ENCODE measurements at regions not wholly inside any gene's neighbourhood (a gene's known extent, or its start where the extent isn't known, plus 50 kb on each side); places are given as distances from the start of the nearest gene placed in this dataset.
"Not testable (repeated sequence)": the region's sequence is repeated elsewhere in the genome, so short reads cannot be mapped to it uniquely, and the experiment has no call there.

DNA sequence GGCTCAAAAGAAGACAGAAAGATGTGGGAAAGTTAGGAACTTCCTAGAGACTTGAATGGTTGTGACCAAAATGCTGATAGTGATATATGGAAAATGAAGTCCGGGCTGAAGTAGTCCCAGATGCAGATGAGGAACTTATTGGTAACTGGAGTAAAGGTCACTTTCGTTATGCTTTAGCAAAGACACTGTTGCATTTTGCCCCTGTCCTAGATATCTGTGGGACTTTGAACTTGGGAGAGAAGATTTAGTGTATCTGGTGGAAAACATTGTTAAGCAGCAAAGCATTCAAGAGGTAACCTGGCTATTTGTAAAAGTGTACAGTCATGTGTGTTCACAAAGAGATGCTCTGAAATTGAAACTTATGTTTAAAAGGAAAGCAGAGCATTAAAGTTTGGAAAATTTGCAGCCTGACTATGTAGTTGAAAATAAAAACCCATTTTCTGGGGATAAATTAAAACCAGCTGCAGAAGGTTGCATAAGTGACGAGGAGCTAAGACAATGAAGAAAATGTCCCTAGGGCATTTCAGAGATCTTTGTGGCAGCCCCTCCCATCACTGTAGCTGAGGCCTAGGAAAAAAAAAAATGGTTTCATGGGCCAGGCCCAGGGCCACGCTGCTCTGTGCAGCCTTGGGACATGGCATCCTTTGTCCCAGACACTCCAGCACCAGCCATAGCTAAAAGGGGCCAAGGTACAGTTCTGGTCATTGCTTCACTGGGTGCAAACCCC lies 1692.2 kb downstream of the HACE1 start:
- no peak for DNase-seq

- DNase-seq, result no peak
These were observed 1704.7 kb downstream of the HACE1 start for GRCh38 chr6:103154779-103155572.

DNA sequence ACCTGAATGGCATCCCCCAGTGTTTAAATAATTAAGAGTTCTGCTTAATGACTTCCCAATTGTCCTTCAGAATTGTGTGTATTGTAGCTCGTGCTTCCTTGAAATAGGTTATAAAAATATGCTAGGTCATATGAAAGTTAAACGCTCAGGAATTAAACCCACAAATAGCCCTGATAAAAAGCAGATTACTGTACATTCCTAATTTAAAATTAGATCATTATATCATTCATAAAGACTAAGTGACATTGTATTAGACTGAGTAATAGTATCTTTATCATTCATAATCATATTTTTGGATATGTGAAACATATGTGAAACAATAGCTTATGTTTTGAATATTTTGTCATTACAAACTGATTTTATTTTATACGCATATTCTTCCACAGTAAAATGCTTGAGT lies 1706.7 kb downstream of the HACE1 start:
- no peak for DNase-seq

DNA sequence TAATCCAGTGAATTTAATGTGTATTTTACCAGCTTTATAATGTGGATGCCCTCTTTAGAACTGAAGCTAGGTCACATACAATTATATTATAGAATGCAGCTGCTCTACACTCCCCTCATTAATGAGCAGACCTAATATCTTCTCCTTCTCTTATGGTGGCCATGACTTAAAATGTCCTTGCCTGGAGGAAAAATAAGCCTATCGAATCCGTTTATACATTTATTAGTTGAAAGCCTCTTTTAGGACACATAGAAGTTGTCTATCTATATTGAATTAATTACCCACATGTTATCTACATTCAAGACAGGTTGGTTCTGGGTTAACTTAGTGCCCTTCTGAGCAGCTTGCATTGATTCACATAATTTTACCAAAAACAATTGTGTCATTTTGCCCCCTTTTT lies 1716.8 kb downstream of the HACE1 start:
- no peak for DNase-seq

DNA sequence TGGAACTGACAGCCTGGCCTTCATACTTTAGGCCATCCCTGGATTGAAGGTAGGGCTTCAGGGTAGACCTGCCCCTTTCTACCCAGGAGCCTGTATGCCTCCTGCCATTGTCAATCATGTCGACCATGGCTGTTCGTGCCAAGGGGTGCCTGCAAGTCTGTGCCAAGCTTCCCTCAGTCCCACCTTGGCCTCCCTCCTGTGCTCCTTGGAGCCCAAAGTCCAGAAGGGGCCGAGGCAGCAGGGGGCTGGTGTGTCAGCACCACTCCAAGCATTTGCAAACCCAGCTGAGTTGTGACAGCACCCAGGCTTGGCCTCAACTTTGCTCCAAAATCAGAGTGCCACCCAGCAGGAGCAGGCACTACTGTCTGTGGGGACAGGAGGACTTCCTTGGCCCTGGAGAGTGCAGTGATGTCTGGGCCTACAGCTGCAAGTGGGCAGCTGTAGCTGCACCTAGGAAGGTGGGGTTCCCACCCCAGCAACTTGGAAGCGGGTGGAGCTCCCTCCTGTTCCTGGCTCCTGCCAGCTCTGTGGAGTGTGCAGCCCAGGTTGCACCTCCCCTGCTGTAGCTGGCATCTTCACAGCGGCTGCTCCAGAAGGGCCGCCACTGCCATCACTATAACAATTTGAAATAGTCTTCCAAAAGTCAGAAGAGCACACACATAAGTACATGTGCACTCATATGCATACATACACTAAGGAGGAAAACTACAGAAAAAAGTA lies 1719.3 kb downstream of the HACE1 start:
- DNase-seq, result no peak

- DNase-seq, result no peak
These were observed 1720.3 kb downstream of the HACE1 start for GRCh38 chr6:103139377-103139776.

DNA sequence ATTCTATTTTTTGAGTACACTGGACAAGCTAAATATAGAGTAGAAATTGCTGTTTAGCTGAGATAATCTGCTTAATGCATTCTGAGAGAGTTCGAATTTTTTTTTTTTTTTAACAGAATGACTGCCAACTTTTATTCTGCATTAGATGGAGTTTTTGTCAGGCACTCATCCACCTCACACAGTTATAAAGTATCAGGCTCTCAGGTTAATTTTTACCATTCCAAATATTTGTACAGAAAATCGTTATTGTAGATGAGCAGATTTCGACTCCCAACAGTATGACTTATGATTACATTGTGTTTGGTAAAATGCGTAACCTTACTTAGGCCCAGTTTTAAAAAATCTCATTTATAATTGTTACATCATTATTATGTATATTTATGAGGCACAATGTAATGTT lies 1731.0 kb downstream of the GRIK2 start:
- DNase-seq, result no peak

- DNase-seq, result peak; percentile 5
These were observed 1729.5 kb downstream of the GRIK2 start for GRCh38 chr6:103122766-103123601.

- no peak for DNase-seq
These were observed 1725.5 kb downstream of the GRIK2 start for GRCh38 chr6:103119056-103119455.

DNA sequence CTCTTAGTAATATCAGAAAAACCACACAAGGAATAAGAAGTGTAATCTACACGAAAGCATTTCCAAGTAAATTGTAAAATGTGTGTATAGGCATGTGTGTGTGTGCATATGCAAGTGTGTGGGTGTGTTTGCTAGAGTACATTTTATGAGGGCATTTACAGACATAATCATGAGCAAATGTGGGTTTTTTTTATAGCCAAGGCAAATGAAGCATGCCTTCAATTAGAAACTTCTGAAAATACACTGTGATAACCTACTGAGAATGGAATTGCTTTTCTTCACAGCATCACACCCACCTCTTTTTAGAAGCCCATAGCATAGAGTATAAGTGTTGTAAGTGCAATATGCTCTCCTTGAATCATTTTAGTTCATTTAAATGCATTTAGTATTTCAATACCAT lies 1721.1 kb downstream of the GRIK2 start:
- no peak for DNase-seq

DNA sequence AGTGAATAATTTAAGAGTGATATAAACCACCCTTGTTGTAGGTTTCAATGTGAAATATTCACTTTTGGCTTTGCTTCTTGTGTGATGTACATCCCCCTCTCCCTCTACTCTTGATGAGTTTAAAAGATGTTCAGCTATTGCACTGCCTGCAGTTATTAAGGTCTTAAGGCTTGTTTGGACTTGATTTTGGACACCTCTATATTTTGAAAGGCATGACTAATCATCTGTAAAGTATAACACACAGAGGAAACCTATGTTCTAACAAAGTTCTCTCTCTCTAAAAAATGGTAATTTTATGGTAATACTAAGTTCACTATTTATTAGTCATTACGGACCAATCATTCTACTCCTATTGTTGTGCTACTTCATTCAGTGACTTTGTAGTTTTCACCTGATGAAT lies 1719.9 kb downstream of the GRIK2 start:
- no peak for DNase-seq

- no peak for DNase-seq
These were observed 1714.5 kb downstream of the GRIK2 start for GRCh38 chr6:103107985-103108384.

DNA sequence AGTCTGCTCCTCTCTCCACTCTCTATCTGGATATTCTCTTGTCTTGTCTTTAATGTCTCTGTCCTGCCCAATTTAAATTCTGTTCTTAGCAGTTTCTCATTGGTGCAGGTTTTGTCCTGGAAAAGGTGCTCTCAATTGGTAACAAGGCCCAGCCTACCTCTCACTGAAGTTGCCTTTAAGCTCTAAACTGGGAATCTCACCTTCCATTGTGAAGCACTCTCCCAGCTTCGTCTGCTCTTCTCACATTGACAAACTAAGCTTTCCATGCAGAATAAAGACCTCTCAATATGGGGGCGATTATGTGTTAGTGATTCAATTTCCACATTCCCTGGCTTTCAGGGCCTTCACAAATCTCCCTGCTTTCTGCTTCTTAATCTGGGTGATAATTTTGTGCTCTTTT lies 1712.2 kb downstream of the GRIK2 start:
- DNase-seq, result no peak

DNA sequence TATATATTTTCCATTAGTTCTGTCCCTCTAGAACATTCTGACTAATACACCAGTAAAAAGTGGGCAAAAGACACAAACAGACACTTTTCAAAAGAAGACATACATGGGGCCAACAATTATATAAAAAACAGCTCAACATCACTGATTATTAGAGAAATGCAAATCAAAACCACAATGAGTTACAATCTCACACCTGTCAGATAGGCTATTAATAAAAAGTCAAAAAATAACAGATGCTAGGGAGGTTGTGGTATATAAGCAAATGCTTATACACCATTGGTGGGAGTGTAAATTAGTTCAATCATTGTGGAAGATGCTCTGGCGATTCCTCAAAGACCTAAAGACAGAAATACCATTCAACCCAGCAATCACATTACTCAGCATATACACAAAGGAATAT lies 1707.8 kb downstream of the GRIK2 start:
- DNase-seq, result no peak

DNA sequence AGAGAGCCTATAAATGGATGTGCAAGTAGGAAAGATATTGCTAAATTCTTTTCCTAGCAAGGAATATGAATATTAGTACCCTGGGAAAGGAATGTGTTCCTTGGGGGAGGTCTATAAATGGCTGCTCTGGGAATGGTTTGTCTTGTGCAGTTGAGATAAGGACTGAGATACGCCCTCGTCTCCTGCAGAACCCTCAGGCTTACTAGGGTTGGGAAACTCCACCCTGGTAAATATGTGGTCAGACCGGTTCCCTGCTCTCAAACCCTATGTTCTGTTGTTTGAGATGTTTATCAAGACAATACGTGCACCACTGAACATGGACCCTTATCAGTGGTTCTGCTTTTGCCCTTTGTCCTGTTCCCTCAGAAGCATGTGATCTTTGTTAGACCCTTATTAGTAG lies 1698.9 kb downstream of the GRIK2 start:
- DNase-seq, result not testable (repeated sequence)

DNA sequence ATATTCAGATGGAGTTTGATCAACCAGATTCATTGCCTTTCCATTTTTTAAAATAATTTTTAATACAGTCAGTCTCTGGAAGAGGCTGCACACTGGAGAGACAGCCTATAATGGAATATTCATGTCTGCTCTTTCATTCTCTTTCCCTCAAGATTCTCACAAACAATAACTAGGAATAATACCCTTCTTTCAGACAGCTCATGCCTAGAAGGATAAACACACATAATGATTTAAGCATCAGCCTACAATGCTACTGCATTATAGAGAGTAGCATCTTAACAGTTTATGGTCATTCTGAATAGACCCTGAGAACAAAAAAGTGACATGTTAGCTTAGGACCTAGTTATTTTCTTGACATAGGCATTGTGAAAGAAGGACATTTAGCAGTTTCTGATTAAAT lies 1692.3 kb downstream of the GRIK2 start:
- DNase-seq, result no peak

DNA sequence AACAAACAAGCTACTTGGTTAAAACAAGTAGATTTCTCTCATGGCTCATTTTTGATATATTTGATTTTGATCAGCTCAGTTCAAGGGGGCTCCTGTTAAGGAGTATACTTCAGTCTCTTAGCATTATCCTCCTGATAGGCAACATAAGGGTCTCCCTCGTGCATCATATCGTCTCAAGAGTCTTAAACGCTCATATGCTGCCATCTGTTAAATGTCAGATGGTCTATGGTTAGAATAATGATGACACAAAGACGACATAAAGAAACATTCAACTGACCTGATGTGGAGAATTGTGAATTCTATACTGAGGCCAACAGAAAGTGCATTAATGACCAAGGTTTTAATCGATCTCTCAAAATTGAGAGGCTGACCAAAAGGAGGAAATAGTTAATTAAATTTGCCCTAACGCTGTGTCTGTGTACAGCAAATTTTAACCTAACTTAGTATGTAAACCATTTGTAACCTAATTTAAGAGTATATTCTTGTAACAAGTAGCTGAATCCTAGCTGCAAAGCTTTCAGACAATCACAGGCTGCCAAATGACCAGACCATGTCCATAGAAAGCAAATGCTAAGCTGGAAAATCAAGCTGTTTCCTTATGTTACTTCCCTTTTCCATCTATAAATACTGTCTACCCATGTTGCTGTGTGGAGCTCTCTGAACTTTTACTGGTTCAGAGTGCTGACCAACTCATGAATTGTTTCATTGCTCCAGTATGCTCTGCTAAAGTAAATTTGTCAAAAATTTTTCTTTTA lies 1688.5 kb downstream of the GRIK2 start:
- DNase-seq, result no peak

- DNase-seq, result no peak
These were observed 1687.6 kb downstream of the GRIK2 start for GRCh38 chr6:103081126-103081525.

DNA sequence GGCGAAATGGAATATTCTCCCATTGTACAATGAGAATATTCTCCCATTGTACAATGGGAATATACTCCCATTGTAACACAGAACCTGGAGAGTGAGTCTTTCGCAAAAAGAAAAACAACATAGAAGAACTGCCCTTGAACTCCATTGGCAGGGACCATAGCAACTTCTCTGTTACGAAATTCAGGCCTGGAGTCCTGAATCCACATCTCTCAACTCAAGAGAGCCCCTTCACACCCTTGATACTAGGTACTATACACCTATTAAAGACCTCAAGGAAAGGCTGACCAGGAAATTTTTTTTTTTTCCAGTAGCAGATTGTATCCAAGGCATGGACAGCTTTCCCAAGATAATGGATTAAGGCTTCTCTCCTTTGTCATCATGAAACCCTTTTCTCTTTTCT lies 1687.0 kb downstream of the GRIK2 start:
- no peak for DNase-seq

GRCh38 chr6:103079867-103080266 lies 1686.4 kb downstream of the GRIK2 start:
- no peak for DNase-seq

DNA sequence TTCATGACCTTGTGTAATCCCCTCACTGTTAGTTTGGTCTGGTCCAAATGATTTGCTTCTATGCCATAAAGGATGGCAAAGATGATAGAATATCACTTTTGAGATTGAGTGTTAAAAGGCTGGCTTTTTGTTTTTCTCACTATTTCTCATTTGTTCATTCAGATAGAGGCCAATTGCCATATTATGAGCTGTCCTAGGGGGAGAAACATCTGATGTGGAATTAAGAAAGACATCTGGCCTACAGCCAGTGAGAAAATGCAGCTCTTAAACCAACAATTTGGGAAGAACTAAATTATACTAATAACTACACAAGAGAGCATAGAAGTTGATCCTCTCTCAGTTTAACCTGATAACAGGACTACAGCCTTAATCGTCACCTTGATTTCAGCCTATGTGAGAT lies 1668.6 kb downstream of the GRIK2 start:
- DNase-seq, result no peak
